ENCODE measurements at regions not wholly inside any gene's neighbourhood (a gene's known extent, or its start where the extent isn't known, plus 50 kb on each side); places are given as distances from the start of the nearest gene placed in this dataset.

DNA sequence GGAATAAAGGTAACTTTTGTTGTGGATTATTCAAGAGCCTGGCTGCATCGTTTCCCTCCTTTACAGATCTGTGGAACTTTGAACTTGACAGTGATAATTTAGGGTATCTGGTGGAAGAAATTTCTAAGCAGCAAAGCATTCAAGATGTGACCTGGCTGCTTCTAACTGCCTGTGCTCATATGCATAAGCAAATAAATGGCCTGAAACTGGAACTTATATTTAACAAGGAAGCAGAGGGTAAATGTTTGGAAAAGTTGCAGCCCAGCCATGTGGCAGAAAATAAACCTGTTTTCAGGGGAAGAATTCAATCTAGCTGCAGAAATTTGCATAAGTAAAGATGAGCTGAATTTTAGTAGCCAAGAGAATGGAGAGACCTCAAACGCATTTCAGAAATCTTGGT lies 173.5 kb downstream of the C6orf118 start:
- no peak for TF ChIP-seq EZH2 (IDR thresholded peaks at IDR 0.05)
- no peak for TF ChIP-seq POLR2AphosphoS5 (IDR thresholded peaks at IDR 0.05; ENCODE audit: borderline replicate concordance, low read depth, low read length)
- no peak for TF ChIP-seq FOXP2 (optimal IDR thresholded peaks at IDR 0.05; ENCODE audit: control extremely low read depth, extremely low read length, insufficient read depth)
